Right lobe of liver (tissue), 4 donors: ENCODE measurements at regions not wholly inside any gene's neighbourhood (a gene's known extent, or its start where the extent isn't known, plus 50 kb on each side); places are given as distances from the start of the nearest gene placed in this dataset.

Source experiments
- CTCF ChIP-seq, 4 donors: fragments of 200-600 bp in 3 of 4; fragments of 450-650 bp in 1 of 4; IDR thresholded peaks; one replicate each; pipeline versions ENCODE4 v1.5.1 to v1.8.0; 2016 to 2022; ENCODE audit warnings: antibody characterized with exemption in 4 of 4, mild to moderate bottlenecking in 2 of 4
- POLR2A ChIP-seq: fragments of 450-650 bp; IDR thresholded peaks from one replicate; pipeline ENCODE4 v1.6.1; 2017; ENCODE audit warnings: antibody characterized with exemption, mild to moderate bottlenecking
- donor health status: DM: no; HTN: no; CAD: no.
- donor health status: DM: no; HTN: no; CAD: no.
- donor health status: DM: no; HTN: yes; CAD: no.

GRCh38 chr2:222142027-222142426 is 156.8 kb downstream of the PAX3 start:
- TF ChIP-seq POLR2A (no peak), CTCF (IDR thresholded peaks at IDR 0.05) (no peak)
